Karpas-422 (cell line): ENCODE measurements at regions not wholly inside any gene's neighbourhood (a gene's known extent, or its start where the extent isn't known, plus 50 kb on each side); places are given as distances from the start of the nearest gene placed in this dataset.
"Not testable (repeated sequence)": the region's sequence is repeated elsewhere in the genome, so short reads cannot be mapped to it uniquely, and the experiment has no call there.

Experiments
- DNase-seq: peaks from one replicate; pipeline ENCODE4 v3.0.0-alpha.2; 2015
- H2AFZ ChIP-seq: fragments of 200-600 bp; sonication (generic); 2 replicates; pipeline ENCODE4 v1.6.1; 2014; ENCODE audit warnings: antibody characterized with exemption, low read length, mixed read lengths
- H3K27ac ChIP-seq: fragments of 200-600 bp; sonication (generic); 2 replicates; pipeline ENCODE4 v1.5.1; 2014; ENCODE audit warnings: mild to moderate bottlenecking, low read length, moderate library complexity
- H3K27me3 ChIP-seq: fragments of 200-600 bp; sonication (generic); 2 replicates; pipeline ENCODE4 v1.6.1; 2014; ENCODE audit warnings: low read length, mixed read lengths
- H3K36me3 ChIP-seq: fragments of 200-600 bp; sonication (generic); 2 replicates; pipeline ENCODE4 v1.6.1; 2014; ENCODE audit warnings: low read length, mixed read lengths; ENCODE audit not compliant: insufficient read depth
- H3K4me1 ChIP-seq: fragments of 200-600 bp; sonication (generic); 2 replicates; pipeline ENCODE4 v1.6.1; 2014; ENCODE audit warnings: mild to moderate bottlenecking, low read length, mixed read lengths
- H3K4me2 ChIP-seq: fragments of 200-600 bp; sonication (generic); 2 replicates; pipeline ENCODE4 v1.6.1; 2014; ENCODE audit warnings: low read length, low read depth, mild to moderate bottlenecking; ENCODE audit not compliant: poor library complexity, severe bottlenecking
- H3K4me3 ChIP-seq: fragments of 200-600 bp; sonication (generic); 2 replicates; pipeline ENCODE4 v1.5.1; 2014; ENCODE audit warnings: mild to moderate bottlenecking, antibody characterized with exemption, low read length, mixed read lengths
- H3K79me2 ChIP-seq: fragments of 200-600 bp; sonication (generic); 2 replicates; pipeline ENCODE4 v1.6.1; 2014; ENCODE audit warnings: mild to moderate bottlenecking, low read length, mixed read lengths
- H3K9ac ChIP-seq: fragments of 200-600 bp; sonication (generic); 2 replicates; pipeline ENCODE4 v1.6.0; 2014; ENCODE audit warnings: low read length
- H3K9me2 ChIP-seq: fragments of 200-600 bp; sonication (generic), shearing (Covaris generic); replicated peaks from 2 replicates; pipeline ENCODE4 v1.6.0; 2014; ENCODE audit warnings: mild to moderate bottlenecking, low read length, moderate library complexity; ENCODE audit not compliant: insufficient read depth
- H3K9me3 ChIP-seq: fragments of 300-700, 200-600 bp; sonication (generic); 2 replicates; pipeline ENCODE4 v1.6.1; 2014; ENCODE audit warnings: low read length, mixed read lengths
- H4K20me1 ChIP-seq: fragments of 200-600 bp; sonication (generic); 2 replicates; pipeline ENCODE4 v1.6.1; 2014; ENCODE audit warnings: mild to moderate bottlenecking, antibody characterized with exemption, low read length, low read depth; ENCODE audit not compliant: insufficient read depth

GRCh38 chr2:125296742-125297141, 1271.7 kb downstream of the CNTNAP5 start:
- no peaks in the 10 kb centered on the region for H3K9me2 ChIP-seq
- no peak overlapping the region for H3K4me3 ChIP-seq
- H3K36me3 ChIP-seq, result no peaks in the 10 kb centered on the region
- no peak overlapping the region for H3K4me2 ChIP-seq
- no peak overlapping the region for H3K27ac ChIP-seq
- no peak for DNase-seq
- no peaks in the 10 kb centered on the region for H3K27me3 ChIP-seq
- H3K9ac ChIP-seq, result no peak overlapping the region
- H2AFZ ChIP-seq, result no peak overlapping the region
- H3K4me1 ChIP-seq, result no peaks in the 10 kb centered on the region
- no peaks in the 10 kb centered on the region for H3K79me2 ChIP-seq
- no peaks in the 10 kb centered on the region for H4K20me1 ChIP-seq
- no peaks in the 10 kb centered on the region for H3K9me3 ChIP-seq

- H3K9me2 ChIP-seq, result no peaks in the 10 kb centered on the region
- H3K4me3 ChIP-seq, result no peak overlapping the region
- H3K36me3 ChIP-seq, result no peaks in the 10 kb centered on the region
- H3K27ac ChIP-seq, result no peak overlapping the region
- no peaks in the 10 kb centered on the region for H3K79me2 ChIP-seq
- H2AFZ ChIP-seq, result no peak overlapping the region
- no peaks in the 10 kb centered on the region for H3K27me3 ChIP-seq
- H3K9me3 ChIP-seq, result no peaks in the 10 kb centered on the region
- no peak overlapping the region for H3K4me2 ChIP-seq
- no peaks in the 10 kb centered on the region for H4K20me1 ChIP-seq
- H3K9ac ChIP-seq, result no peak overlapping the region
- H3K4me1 ChIP-seq, result no peaks in the 10 kb centered on the region
- no peak for DNase-seq
Observed at GRCh38 chr2:125310657-125311364, 1285.7 kb downstream of the CNTNAP5 start.

GRCh38 chr2:125312342-125312741, 1287.3 kb downstream of the CNTNAP5 start:
- Histone ChIP-seq H3K27ac (no peak overlapping the region), H4K20me1 (no peaks in the 10 kb centered on the region), H3K9ac (no peak overlapping the region), H3K4me3 (no peak overlapping the region), H2AFZ (no peak overlapping the region), H3K4me2 (no peak overlapping the region), H3K9me2 (no peaks in the 10 kb centered on the region), H3K27me3 (no peaks in the 10 kb centered on the region), H3K9me3 (no peaks in the 10 kb centered on the region), H3K36me3 (no peaks in the 10 kb centered on the region), H3K4me1 (no peaks in the 10 kb centered on the region), H3K79me2 (no peaks in the 10 kb centered on the region)
- DNase-seq, result no peak

DNA sequence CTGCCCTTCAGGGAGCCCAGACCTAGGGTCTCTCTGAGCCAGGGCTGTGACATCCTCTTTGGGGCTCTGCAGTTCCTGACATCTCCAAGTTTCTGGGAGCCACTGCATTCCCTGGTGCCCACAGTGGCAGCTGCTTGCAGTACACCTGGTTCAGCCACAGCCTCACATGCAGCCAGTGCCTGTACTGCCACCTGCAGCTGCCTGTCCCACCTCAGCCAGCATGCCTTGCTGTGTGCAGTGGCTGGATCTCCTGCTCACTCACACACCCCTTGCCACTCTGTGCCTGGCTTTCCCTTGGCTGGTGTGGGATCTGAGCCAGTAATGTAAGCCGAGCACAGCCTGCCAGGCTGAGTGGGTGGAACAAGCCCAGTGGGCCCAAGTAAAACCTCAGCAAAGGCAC, 1288.7 kb downstream of the CNTNAP5 start:
- H2AFZ ChIP-seq, result no peak overlapping the region
- no peaks in the 10 kb centered on the region for H3K79me2 ChIP-seq
- H3K27ac ChIP-seq, result no peak overlapping the region
- H3K9me3 ChIP-seq, result no peaks in the 10 kb centered on the region
- no peaks in the 10 kb centered on the region for H3K4me1 ChIP-seq
- H3K9ac ChIP-seq, result no peak overlapping the region
- H3K4me2 ChIP-seq, result no peak overlapping the region
- H3K27me3 ChIP-seq, result no peaks in the 10 kb centered on the region
- DNase-seq, result no peak
- H4K20me1 ChIP-seq, result no peaks in the 10 kb centered on the region
- no peaks in the 10 kb centered on the region for H3K9me2 ChIP-seq
- H3K36me3 ChIP-seq, result no peaks in the 10 kb centered on the region
- no peak overlapping the region for H3K4me3 ChIP-seq

DNA sequence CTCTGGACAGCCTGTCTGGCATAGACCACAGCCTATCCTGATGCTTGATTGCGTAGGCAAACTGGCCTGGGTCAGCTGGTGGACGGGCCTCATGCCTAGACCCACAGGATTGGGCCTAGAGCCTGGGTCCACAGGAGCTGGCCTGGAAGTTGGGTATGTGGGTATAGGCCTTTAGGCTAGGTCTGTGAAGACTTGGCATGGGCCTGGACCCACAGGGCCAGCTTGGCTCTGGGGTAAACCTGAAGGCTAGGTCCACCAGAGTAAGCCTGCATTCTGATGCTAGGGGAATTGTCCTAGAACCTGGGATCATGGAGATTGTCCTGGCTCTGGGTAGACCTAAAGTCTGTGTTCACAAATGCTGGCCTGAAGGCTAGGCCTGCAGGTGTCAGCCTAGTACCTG, 1293.7 kb downstream of the CNTNAP5 start:
- no peak overlapping the region for H3K27ac ChIP-seq
- H3K27me3 ChIP-seq, result no peaks in the 10 kb centered on the region
- no peak overlapping the region for H3K9ac ChIP-seq
- no peak for DNase-seq
- no peaks in the 10 kb centered on the region for H3K36me3 ChIP-seq
- H4K20me1 ChIP-seq, result no peaks in the 10 kb centered on the region
- H3K4me2 ChIP-seq, result no peak overlapping the region
- no peaks in the 10 kb centered on the region for H3K79me2 ChIP-seq
- no peaks in the 10 kb centered on the region for H3K9me3 ChIP-seq
- no peak overlapping the region for H3K4me3 ChIP-seq
- no peaks in the 10 kb centered on the region for H3K9me2 ChIP-seq
- no peaks in the 10 kb centered on the region for H3K4me1 ChIP-seq
- no peak overlapping the region for H2AFZ ChIP-seq

GRCh38 chr2:125324273-125324672, 1299.2 kb downstream of the CNTNAP5 start:
- H3K4me3 ChIP-seq, result no peak overlapping the region
- no peak overlapping the region for H3K4me2 ChIP-seq
- H3K27me3 ChIP-seq, result no peaks in the 10 kb centered on the region
- no peak for DNase-seq
- no peaks in the 10 kb centered on the region for H3K36me3 ChIP-seq
- H3K9ac ChIP-seq, result no peak overlapping the region
- H2AFZ ChIP-seq, result no peak overlapping the region
- no peaks in the 10 kb centered on the region for H3K9me2 ChIP-seq
- no peaks in the 10 kb centered on the region for H4K20me1 ChIP-seq
- H3K79me2 ChIP-seq, result no peaks in the 10 kb centered on the region
- H3K27ac ChIP-seq, result no peak overlapping the region
- H3K4me1 ChIP-seq, result no peaks in the 10 kb centered on the region
- H3K9me3 ChIP-seq, result no peaks in the 10 kb centered on the region

DNA sequence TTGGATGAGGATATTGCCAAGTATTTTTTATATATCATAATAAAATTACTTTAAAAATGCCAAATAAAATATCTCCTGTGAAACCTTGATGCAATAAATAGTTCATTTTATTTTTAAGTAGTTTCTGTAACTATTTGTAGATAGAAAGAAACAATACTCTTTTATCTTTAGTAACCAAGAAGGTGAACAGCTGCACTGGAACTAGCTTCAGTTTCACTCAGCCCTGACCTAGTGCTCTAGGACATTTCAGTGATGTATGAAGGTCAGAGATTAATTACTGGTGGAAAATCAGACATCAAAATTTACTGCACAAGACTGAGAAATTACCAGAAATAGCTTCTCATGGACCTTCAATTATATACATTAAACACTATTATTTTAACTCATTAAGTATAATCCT, 1305.0 kb downstream of the CNTNAP5 start:
- no peaks in the 10 kb centered on the region for H3K79me2 ChIP-seq
- no peak overlapping the region for H3K27ac ChIP-seq
- H4K20me1 ChIP-seq, result no peaks in the 10 kb centered on the region
- no peak overlapping the region for H3K4me3 ChIP-seq
- H3K27me3 ChIP-seq, result no peaks in the 10 kb centered on the region
- no peaks in the 10 kb centered on the region for H3K9me3 ChIP-seq
- no peak overlapping the region for H3K9ac ChIP-seq
- no peak overlapping the region for H2AFZ ChIP-seq
- H3K36me3 ChIP-seq, result no peaks in the 10 kb centered on the region
- H3K4me2 ChIP-seq, result no peak overlapping the region
- DNase-seq, result no peak
- H3K4me1 ChIP-seq, result no peaks in the 10 kb centered on the region
- no peaks in the 10 kb centered on the region for H3K9me2 ChIP-seq

- Histone ChIP-seq H3K4me1 (no peaks in the 10 kb centered on the region), H3K36me3 (no peaks in the 10 kb centered on the region), H4K20me1 (no peaks in the 10 kb centered on the region), H3K27me3 (no peaks in the 10 kb centered on the region), H2AFZ (no peak overlapping the region), H3K4me2 (no peak overlapping the region), H3K4me3 (no peak overlapping the region), H3K79me2 (no peaks in the 10 kb centered on the region), H3K9me2 (no peaks in the 10 kb centered on the region), H3K9me3 (no peaks in the 10 kb centered on the region), H3K27ac (no peak overlapping the region), H3K9ac (no peak overlapping the region)
- no peak for DNase-seq
Observed at GRCh38 chr2:125341353-125341752, 1314.6 kb upstream of the GYPC start.

- H3K27me3 ChIP-seq, H3K4me1 ChIP-seq, H3K4me2 ChIP-seq, H3K9me3 ChIP-seq, DNase-seq, H3K36me3 ChIP-seq, H3K9me2 ChIP-seq, H4K20me1 ChIP-seq, H3K4me3 ChIP-seq, H3K9ac ChIP-seq, H3K27ac ChIP-seq, H3K79me2 ChIP-seq, H2AFZ ChIP-seq: not testable (repeated sequence)
Observed at GRCh38 chr2:125353542-125353941, 1302.4 kb upstream of the GYPC start.
